ENCODE measurements at regions not wholly inside any gene's neighbourhood (a gene's known extent, or its start where the extent isn't known, plus 50 kb on each side); places are given as distances from the start of the nearest gene placed in this dataset.
"Not testable (repeated sequence)": the region's sequence is repeated elsewhere in the genome, so short reads cannot be mapped to it uniquely, and the experiment has no call there.

GRCh38 chr16:65756163-65756562 is 610.3 kb upstream of the CDH5 start:
- no peak overlapping the region for H3K4me3 ChIP-seq (ENCODE audit: low read depth, low read length)

- no peak overlapping the region for H3K4me3 ChIP-seq (ENCODE audit: low read depth, low read length)
Observed at GRCh38 chr16:65754820-65755691, 611.4 kb upstream of the CDH5 start.

GRCh38 chr16:65752522-65752844 is 614.0 kb upstream of the CDH5 start:
- no peak overlapping the region for H3K4me3 ChIP-seq (ENCODE audit: low read depth, low read length)

- H3K4me3 ChIP-seq (ENCODE audit: low read depth, low read length), result no peak overlapping the region
Observed at GRCh38 chr16:65751622-65752521, 614.6 kb upstream of the CDH5 start.

GRCh38 chr16:65749506-65749905 is 617.0 kb upstream of the CDH5 start:
- no peak overlapping the region for H3K4me3 ChIP-seq (ENCODE audit: low read depth, low read length)

GRCh38 chr16:65746941-65747340 is 619.5 kb upstream of the CDH5 start:
- H3K4me3 ChIP-seq (ENCODE audit: low read depth, low read length), result no peak overlapping the region

GRCh38 chr16:65745201-65745708 is 621.2 kb upstream of the CDH5 start:
- H3K4me3 ChIP-seq (ENCODE audit: low read depth, low read length), result no peak overlapping the region

GRCh38 chr16:65744401-65744800 is 622.1 kb upstream of the CDH5 start:
- H3K4me3 ChIP-seq (ENCODE audit: low read depth, low read length), result no peak overlapping the region

- no peak overlapping the region for H3K4me3 ChIP-seq (ENCODE audit: low read depth, low read length)
Observed at GRCh38 chr16:65743558-65743957, 621.7 kb upstream of the CDH11 start.

GRCh38 chr16:65740711-65741110 is 618.8 kb upstream of the CDH11 start:
- H3K4me3 ChIP-seq (ENCODE audit: low read depth, low read length), result no peak overlapping the region

- no peak overlapping the region for H3K4me3 ChIP-seq (ENCODE audit: low read depth, low read length)
Observed at GRCh38 chr16:65739518-65739917, 617.7 kb upstream of the CDH11 start.

- H3K4me3 ChIP-seq (ENCODE audit: low read depth, low read length), result no peak overlapping the region
Observed at GRCh38 chr16:65737831-65738230, 616.0 kb upstream of the CDH11 start.

GRCh38 chr16:65735615-65736014 is 613.8 kb upstream of the CDH11 start:
- not testable (repeated sequence) for H3K4me3 ChIP-seq (ENCODE audit: low read depth, low read length)

- H3K4me3 ChIP-seq (ENCODE audit: low read depth, low read length), result no peak overlapping the region
Observed at GRCh38 chr16:65733721-65734120, 611.9 kb upstream of the CDH11 start.

GRCh38 chr16:65731833-65732232 is 610.0 kb upstream of the CDH11 start:
- H3K4me3 ChIP-seq (ENCODE audit: low read depth, low read length), result no peak overlapping the region

- H3K4me3 ChIP-seq (ENCODE audit: low read depth, low read length), result no peak overlapping the region
Observed at GRCh38 chr16:65728652-65729051, 606.8 kb upstream of the CDH11 start.

- no peak overlapping the region for H3K4me3 ChIP-seq (ENCODE audit: low read depth, low read length)
Observed at GRCh38 chr16:65728167-65728566, 606.3 kb upstream of the CDH11 start.

GRCh38 chr16:65727534-65728137 is 605.8 kb upstream of the CDH11 start:
- H3K4me3 ChIP-seq (ENCODE audit: low read depth, low read length), result no peak overlapping the region

- H3K4me3 ChIP-seq (ENCODE audit: low read depth, low read length), result no peak overlapping the region
Observed at GRCh38 chr16:65725156-65725845, 603.4 kb upstream of the CDH11 start.

- H3K4me3 ChIP-seq (ENCODE audit: low read depth, low read length), result no peak overlapping the region
Observed at GRCh38 chr16:65722429-65722828, 600.6 kb upstream of the CDH11 start.

GRCh38 chr16:65717846-65718245 is 596.0 kb upstream of the CDH11 start:
- H3K4me3 ChIP-seq (ENCODE audit: low read depth, low read length), result no peak overlapping the region
